ENCODE measurements at regions not wholly inside any gene's neighbourhood (a gene's known extent, or its start where the extent isn't known, plus 50 kb on each side); places are given as distances from the start of the nearest gene placed in this dataset.

GRCh38 chr2:200752332-200752731, 59.4 kb upstream of the BZW1 start:
- DNase-seq (ENCODE audit: low read depth in 1 of 2, low spot score in 2 of 2) (no peak), FAIRE-seq (no peak)
- Histone ChIP-seq H2AFZ (ENCODE audit: low read length) (no peak overlapping the region), H3K9ac (replicated peaks in 1 of 4; ENCODE audit: extremely low read depth in 1 of 4, low read depth in 3 of 4, low read length in 3 of 4) (no peak overlapping the region), H3K36me3 (ENCODE audit: control insufficient read depth in 2 of 4, insufficient read depth in 4 of 4, low read length in 3 of 4) (no peaks in the 10 kb centered on the region), H2BK20ac (ENCODE audit: low read length) (no peak overlapping the region), H3K23me2 (ENCODE audit: low read depth, low read length) (no peaks in the 10 kb centered on the region; the same call in 1 of the 2 replicates), H3K9me3 (ENCODE audit: insufficient read depth in 2 of 2, low read depth in 1 of 2, low read length in 1 of 2) (no peaks in the 10 kb centered on the region), H3K79me2 (ENCODE audit: control insufficient read depth in 1 of 2, insufficient read depth in 2 of 2, low read length in 2 of 2) (no peaks in the 10 kb centered on the region), H3K18ac (ENCODE audit: extremely low read depth, low read length) (no peak overlapping the region), H2BK120ac (replicated peaks; ENCODE audit: low read depth, low read length) (no peak overlapping the region), H4K8ac (ENCODE audit: extremely low read depth, insufficient read depth, low read length) (no peak overlapping the region), H4K20me1 (replicated peaks in 1 of 2; ENCODE audit: control insufficient read depth in 1 of 2, insufficient read depth in 2 of 2, low read length in 2 of 2) (no peaks in the 10 kb centered on the region), H3K4me1 (replicated peaks in 1 of 4; ENCODE audit: control insufficient read depth in 3 of 4, insufficient read depth in 4 of 4, low read length in 3 of 4) (no peaks in the 10 kb centered on the region; a peak in 1 of 7 replicates), H3K4ac (replicated peaks; ENCODE audit: insufficient read length, low read depth, low read length) (no peak overlapping the region), H2BK5ac (ENCODE audit: low read depth, low read length) (no peak overlapping the region), H2AK5ac (ENCODE audit: low read depth, low read length) (no peak overlapping the region), H4K91ac (replicated peaks; ENCODE audit: insufficient read length, low read length) (no peak overlapping the region), H3K4me3 (ENCODE audit: extremely low read depth in 1 of 4, insufficient read depth in 2 of 4, low read depth in 3 of 4, low read length in 4 of 4) (no peak overlapping the region), H3K23ac (ENCODE audit: insufficient read length) (no peak overlapping the region), H4K5ac (ENCODE audit: insufficient read length, low read depth, low read length) (no peak overlapping the region), H3K27me3 (replicated peaks in 1 of 4; ENCODE audit: control insufficient read depth in 3 of 4, extremely low read depth in 1 of 4, insufficient read depth in 3 of 4, low read length in 3 of 4) (no peaks in the 10 kb centered on the region), H3K14ac (ENCODE audit: insufficient read length) (no peak overlapping the region), H2BK12ac (ENCODE audit: low read depth, low read length) (no peak overlapping the region), H3K79me1 (ENCODE audit: low read depth, low read length) (no peaks in the 10 kb centered on the region), H3K56ac (replicated peaks; ENCODE audit: insufficient read length, low read depth, low read length) (no peak overlapping the region), H2BK15ac (ENCODE audit: low read length) (no peak overlapping the region), H3K4me2 (ENCODE audit: insufficient read depth in 1 of 2, low read depth in 2 of 2, low read length in 2 of 2) (no peak overlapping the region), H3K27ac (ENCODE audit: low read depth, low read length) (no peak overlapping the region)
- TF ChIP-seq RFX5 (IDR thresholded peaks at IDR 0.05; ENCODE audit: borderline replicate concordance, low read depth, low read length) (no peak), MAX (IDR thresholded peaks at IDR 0.05) (no peak), TAF7 (optimal IDR thresholded peaks at IDR 0.05; ENCODE audit: borderline replicate concordance, low read depth, low read length) (no peak), ASH2L (IDR thresholded peaks at IDR 0.05; ENCODE audit: low read length) (no peak), BCL11A (IDR thresholded peaks at IDR 0.05; ENCODE audit: low read depth in 2 of 2, low read length in 2 of 2) (no peak), TAF1 (IDR thresholded peaks at IDR 0.05; ENCODE audit: low read depth, low read length) (no peak), RAD21 (IDR thresholded peaks at IDR 0.05 in 1 of 2, conservative IDR thresholded peaks at IDR 0.05 in 1 of 2; ENCODE audit: low read depth in 2 of 2, low read length in 2 of 2) (no peak), SP1 (IDR thresholded peaks at IDR 0.05; ENCODE audit: low read depth, low read length) (no peak), SP2 (IDR thresholded peaks at IDR 0.05; ENCODE audit: low read length) (no peak), CEBPB (IDR thresholded peaks at IDR 0.05; ENCODE audit: low read depth, low read length) (no peak)
- WGBS, 2 experiments (ENCODE audit: extremely low coverage in 1 of 2, insufficient coverage in 1 of 2, insufficient read length in 1 of 2, insufficient replicate concordance in 2 of 2, low coverage in 1 of 2, low lambda C conversion rate in 2 of 2, missing lambda C conversion rate in 1 of 2) = 90% methylated on average over 2 of the region's 2 CpGs; no CpG with 5 or more reads in 1 of the 2 experiments
- POLR2A ChIA-PET (ENCODE audit: partially characterized antibody) = no interaction called here
- CTCF ChIA-PET (ENCODE audit: partially characterized antibody) = no interaction called here
